ENCODE measurements at regions not wholly inside any gene's neighbourhood (a gene's known extent, or its start where the extent isn't known, plus 50 kb on each side); places are given as distances from the start of the nearest gene placed in this dataset.
"Not testable (repeated sequence)": the region's sequence is repeated elsewhere in the genome, so short reads cannot be mapped to it uniquely, and the experiment has no call there.

GRCh38 chr7:159306012-159306411 lies 161.3 kb upstream of the VIPR2 start:
- no peaks in the 10 kb centered on the region for H3K36me3 ChIP-seq
- intact Hi-C loops (cut with DNase I): no loop called here
- H3K4me3 ChIP-seq (replicated peaks in 1 of 3): no peak overlapping the region
- no peaks in the 10 kb centered on the region for H3K9me3 ChIP-seq
- no peak for DNase-seq
- no peak overlapping the region for H3K27ac ChIP-seq
- 87 to 95% methylated on average over 2 of the region's 2 CpGs for WGBS, 2 donors
- no peak for TF ChIP-seq POLR2A (IDR thresholded peaks at IDR 0.05)
- TF ChIP-seq, protein P1, sequence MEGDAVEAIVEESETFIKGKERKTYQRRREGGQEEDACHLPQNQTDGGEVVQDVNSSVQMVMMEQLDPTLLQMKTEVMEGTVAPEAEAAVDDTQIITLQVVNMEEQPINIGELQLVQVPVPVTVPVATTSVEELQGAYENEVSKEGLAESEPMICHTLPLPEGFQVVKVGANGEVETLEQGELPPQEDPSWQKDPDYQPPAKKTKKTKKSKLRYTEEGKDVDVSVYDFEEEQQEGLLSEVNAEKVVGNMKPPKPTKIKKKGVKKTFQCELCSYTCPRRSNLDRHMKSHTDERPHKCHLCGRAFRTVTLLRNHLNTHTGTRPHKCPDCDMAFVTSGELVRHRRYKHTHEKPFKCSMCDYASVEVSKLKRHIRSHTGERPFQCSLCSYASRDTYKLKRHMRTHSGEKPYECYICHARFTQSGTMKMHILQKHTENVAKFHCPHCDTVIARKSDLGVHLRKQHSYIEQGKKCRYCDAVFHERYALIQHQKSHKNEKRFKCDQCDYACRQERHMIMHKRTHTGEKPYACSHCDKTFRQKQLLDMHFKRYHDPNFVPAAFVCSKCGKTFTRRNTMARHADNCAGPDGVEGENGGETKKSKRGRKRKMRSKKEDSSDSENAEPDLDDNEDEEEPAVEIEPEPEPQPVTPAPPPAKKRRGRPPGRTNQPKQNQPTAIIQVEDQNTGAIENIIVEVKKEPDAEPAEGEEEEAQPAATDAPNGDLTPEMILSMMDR (IDR thresholded peaks at IDR 0.05): no peak
- H3K4me1 ChIP-seq: no peaks in the 10 kb centered on the region
- no peaks in the 10 kb centered on the region for H3K27me3 ChIP-seq

DNA sequence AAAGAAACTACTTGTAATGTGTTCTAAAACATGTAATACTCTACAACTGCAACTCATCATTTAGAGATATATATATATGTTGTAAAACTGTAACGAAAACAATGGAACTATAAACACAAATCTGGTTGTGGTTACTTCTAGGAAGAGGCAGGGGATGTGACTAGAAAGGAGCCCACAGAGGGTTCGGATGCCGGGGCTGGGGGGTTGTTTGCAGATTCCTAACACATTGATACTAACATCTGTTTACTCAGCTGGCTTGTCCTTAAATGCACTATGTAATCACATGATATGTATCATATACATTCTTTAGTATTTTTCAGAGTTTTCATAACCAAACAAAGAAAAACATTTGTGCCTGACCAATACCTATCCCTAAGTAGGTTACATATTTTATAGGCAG lies 160.5 kb upstream of the VIPR2 start:
- 34 to 57% methylated on average over 3 of the region's 3 CpGs for WGBS, 2 donors
- H3K27ac ChIP-seq; intact Hi-C loops (cut with DNase I); H3K27me3 ChIP-seq; H3K36me3 ChIP-seq; H3K9me3 ChIP-seq; H3K4me3 ChIP-seq (replicated peaks in 1 of 3); DNase-seq; H3K4me1 ChIP-seq: not testable (repeated sequence)

GRCh38 chr7:159303510-159303909 lies 158.8 kb upstream of the VIPR2 start:
- DNase-seq; H3K36me3 ChIP-seq; H3K27ac ChIP-seq; H3K9me3 ChIP-seq; H3K4me1 ChIP-seq; H3K4me3 ChIP-seq (replicated peaks in 1 of 3); intact Hi-C loops (cut with DNase I); H3K27me3 ChIP-seq: not testable (repeated sequence)
- WGBS, 2 donors: 78 to 86% methylated on average over 2 of the region's 2 CpGs

DNA sequence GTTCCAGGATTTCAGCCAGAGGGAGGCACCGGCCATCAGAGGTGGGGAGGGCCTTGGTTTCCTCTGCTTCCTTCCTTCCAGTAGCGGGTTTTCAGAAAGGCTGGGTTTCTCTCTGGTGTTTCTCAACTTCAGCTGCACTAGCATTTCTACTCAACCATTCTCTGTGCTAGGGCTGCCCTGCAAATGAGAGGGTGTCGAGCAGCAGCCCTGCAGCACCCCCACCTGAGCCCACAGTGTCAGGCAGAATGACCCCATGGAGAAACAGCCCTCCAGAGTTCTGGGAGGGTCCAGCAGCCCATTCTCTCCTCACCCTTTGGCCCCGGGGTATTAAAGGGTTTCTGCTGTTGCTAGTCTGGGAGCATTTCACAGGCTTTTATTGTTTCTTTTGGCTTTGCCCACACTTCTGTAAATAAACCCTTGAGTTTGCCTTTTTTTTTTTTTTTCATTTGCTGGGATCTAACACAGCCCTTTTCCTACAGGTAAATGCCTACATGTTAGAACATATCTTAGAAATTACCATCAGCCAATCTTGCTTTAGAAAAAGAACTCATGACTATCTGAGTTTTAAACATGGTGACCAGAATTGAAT lies 151.5 kb upstream of the VIPR2 start:
- WGBS, 2 donors: 46 to 49% methylated on average over 4 of the region's 4 CpGs
- H3K36me3 ChIP-seq: no peaks in the 10 kb centered on the region
- no peak overlapping the region for H3K27ac ChIP-seq
- no peaks in the 10 kb centered on the region for H3K27me3 ChIP-seq
- intact Hi-C loops (cut with DNase I): no loop called here
- DNase-seq: no peak
- no peaks in the 10 kb centered on the region for H3K4me1 ChIP-seq
- no peak overlapping the region for H3K4me3 ChIP-seq (replicated peaks in 1 of 3)
- TF ChIP-seq, protein P1 (IDR thresholded peaks at IDR 0.05): no peak
- TF ChIP-seq POLR2A (IDR thresholded peaks at IDR 0.05): no peak
- no peaks in the 10 kb centered on the region for H3K9me3 ChIP-seq

DNA sequence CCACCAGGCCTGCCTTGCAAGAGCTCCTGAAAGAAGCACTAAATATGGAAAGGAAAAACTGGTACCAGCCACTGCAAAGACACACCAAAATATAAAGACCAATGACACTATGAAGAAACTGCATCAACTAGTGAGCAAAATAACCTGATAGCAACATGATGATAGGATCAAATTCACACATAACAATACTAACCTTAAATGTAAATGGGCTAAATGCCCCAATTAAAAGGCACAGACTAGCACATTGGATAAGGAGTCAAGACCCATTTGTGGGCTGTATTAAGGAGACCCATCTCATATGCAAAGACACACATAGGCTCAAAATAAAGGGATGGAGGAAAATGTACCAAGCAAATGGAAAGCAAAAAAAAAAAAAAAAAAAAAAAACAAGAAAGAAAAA lies 141.8 kb upstream of the VIPR2 start:
- H3K27me3 ChIP-seq; H3K27ac ChIP-seq; H3K4me1 ChIP-seq; intact Hi-C loops (cut with DNase I); DNase-seq; H3K9me3 ChIP-seq; H3K4me3 ChIP-seq (replicated peaks in 1 of 3); H3K36me3 ChIP-seq: not testable (repeated sequence)

DNA sequence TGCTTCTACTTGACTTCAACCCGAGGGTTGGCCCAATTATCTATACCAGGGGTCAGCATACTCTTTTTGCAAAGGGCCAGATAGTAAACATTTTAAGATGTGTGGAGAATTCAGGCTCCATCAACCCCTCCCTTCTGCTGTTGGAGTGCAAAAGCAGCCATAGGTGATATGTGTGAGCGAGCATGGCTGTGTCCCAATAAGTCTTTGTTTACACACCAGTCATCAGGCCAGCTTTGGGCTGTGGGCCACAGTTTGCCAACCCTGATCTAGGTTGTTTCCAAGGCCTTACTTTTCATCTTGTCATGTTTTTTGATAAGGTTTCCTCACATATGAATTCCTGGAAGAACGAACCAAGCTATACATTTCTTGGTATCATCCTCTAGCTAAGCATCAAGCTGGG lies 136.9 kb upstream of the VIPR2 start:
- TF ChIP-seq, protein P1 (IDR thresholded peaks at IDR 0.05): no peak
- no peak for TF ChIP-seq POLR2A (IDR thresholded peaks at IDR 0.05)
- 67 to 78% methylated on average over 3 of the region's 3 CpGs for WGBS, 2 donors

DNA sequence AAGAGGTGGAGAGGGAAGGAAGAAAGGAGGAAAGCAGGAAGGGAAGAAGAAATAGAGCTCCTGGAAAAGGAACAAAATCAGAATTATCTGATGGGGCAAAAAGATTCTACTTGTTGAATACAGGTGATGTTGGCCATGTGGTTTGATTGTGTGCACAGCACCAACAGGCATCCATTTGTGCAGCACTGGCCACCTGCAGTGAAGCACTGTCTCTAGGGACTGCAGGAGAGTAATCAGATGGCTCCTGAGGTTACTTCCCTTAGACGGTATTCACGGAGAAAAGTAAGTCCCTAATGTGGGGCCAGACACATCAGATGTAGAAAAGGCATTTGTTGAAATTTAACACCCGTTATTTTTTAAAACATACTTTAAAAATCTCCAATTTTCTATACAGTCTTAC lies 135.3 kb upstream of the VIPR2 start:
- Histone ChIP-seq H3K9me3 (no peaks in the 10 kb centered on the region), H3K27ac (no peak overlapping the region), H3K4me1 (no peaks in the 10 kb centered on the region), H3K27me3 (no peaks in the 10 kb centered on the region), H3K36me3 (no peaks in the 10 kb centered on the region), H3K4me3 (replicated peaks in 1 of 3) (no peak overlapping the region)
- TF ChIP-seq POLR2A (IDR thresholded peaks at IDR 0.05): no peak
- TF ChIP-seq, protein P1 (IDR thresholded peaks at IDR 0.05): no peak
- WGBS, 2 donors: 68 to 83% methylated on average over 3 of the region's 3 CpGs
- DNase-seq: no peak
- intact Hi-C loops (cut with DNase I): no loop called here

More for the DNA sequence above, 136.9 kb upstream of the VIPR2 start:
- intact Hi-C loops (cut with DNase I): no loop called here
- DNase-seq: no peak
- Histone ChIP-seq H3K9me3 (no peaks in the 10 kb centered on the region), H3K4me3 (replicated peaks in 1 of 3) (no peak overlapping the region), H3K27me3 (no peaks in the 10 kb centered on the region), H3K4me1 (no peaks in the 10 kb centered on the region), H3K27ac (no peak overlapping the region), H3K36me3 (no peaks in the 10 kb centered on the region)

Data from thyroid gland (tissue), 4 donors.